RPMI8226 (cell line): ENCODE measurements at regions not wholly inside any gene's neighbourhood (a gene's known extent, or its start where the extent isn't known, plus 50 kb on each side); places are given as distances from the start of the nearest gene placed in this dataset.

Source experiments
- DNase-seq: peaks from one replicate; pipeline ENCODE4 v3.0.0-alpha.2; 2015

GRCh38 chr19:27652281-27652680 lies 1560.7 kb downstream of the UQCRFS1 start:
- DNase-seq, result no peak

GRCh38 chr19:27647423-27647822 lies 1565.5 kb downstream of the UQCRFS1 start:
- DNase-seq, result no peak

- DNase-seq, result no peak
Measured at GRCh38 chr19:27635401-27635800, 1577.5 kb downstream of the UQCRFS1 start.

- no peak for DNase-seq
Measured at GRCh38 chr19:27618006-27618405, 1594.9 kb downstream of the UQCRFS1 start.

- no peak for DNase-seq
Measured at GRCh38 chr19:27580906-27581305, 1632.0 kb downstream of the UQCRFS1 start.
